Left ventricle myocardium inferior (tissue), 1 donor: ENCODE measurements at regions not wholly inside any gene's neighbourhood (a gene's known extent, or its start where the extent isn't known, plus 50 kb on each side); places are given as distances from the start of the nearest gene placed in this dataset.

Experiments used
- DNase-seq: peaks from one replicate; pipeline ENCODE4 v3.0.0-alpha.2; 2020
- H3K27ac ChIP-seq: fragments of 200-600 bp; replicated peaks from 2 replicates; pipeline ENCODE4 v1.8.0; 2021
- H3K27me3 ChIP-seq: fragments of 200-600 bp; 2 replicates; pipeline ENCODE4 v1.8.0; 2021; ENCODE audit warnings: low read depth
- H3K36me3 ChIP-seq: fragments of 200-600 bp; 2 replicates; pipeline ENCODE4 v1.8.0; 2021
- H3K4me1 ChIP-seq: fragments of 200-600 bp; 2 replicates; pipeline ENCODE4 v1.8.0; 2021
- H3K4me3 ChIP-seq: fragments of 200-600 bp; 2 replicates; pipeline ENCODE4 v1.8.0; 2021; ENCODE audit warnings: mild to moderate bottlenecking, moderate library complexity
- H3K9me3 ChIP-seq: fragments of 200-600 bp; replicated peaks from 2 replicates; pipeline ENCODE4 v1.8.0; 2021
- intact Hi-C: fragments of 100-400 bp; cut with micrococcal nuclease; formaldehyde crosslinking; loops from one replicate; pipeline ENCODE4 v1.11.0; 2022
- TF ChIP-seq, protein P1 (sequence below): fragments of 200-600 bp; IDR thresholded peaks from 2 replicates; pipeline ENCODE4 v1.8.0; 2021; ENCODE audit warnings: antibody characterized with exemption, mild to moderate bottlenecking, borderline replicate concordance
- donor health status: DM: no; HTN: yes; CAD: no; lungs with severe emphysema.

- no peaks in the 10 kb centered on the region for H3K9me3 ChIP-seq
- no peaks in the 10 kb centered on the region for H3K36me3 ChIP-seq
- H3K4me1 ChIP-seq, result peaks cover 9% of the 10 kb centered on the region
- intact Hi-C loops, result no loop called here
- H3K27ac ChIP-seq, result no peak overlapping the region
- no peaks in the 10 kb centered on the region for H3K27me3 ChIP-seq
- TF ChIP-seq, protein P1, sequence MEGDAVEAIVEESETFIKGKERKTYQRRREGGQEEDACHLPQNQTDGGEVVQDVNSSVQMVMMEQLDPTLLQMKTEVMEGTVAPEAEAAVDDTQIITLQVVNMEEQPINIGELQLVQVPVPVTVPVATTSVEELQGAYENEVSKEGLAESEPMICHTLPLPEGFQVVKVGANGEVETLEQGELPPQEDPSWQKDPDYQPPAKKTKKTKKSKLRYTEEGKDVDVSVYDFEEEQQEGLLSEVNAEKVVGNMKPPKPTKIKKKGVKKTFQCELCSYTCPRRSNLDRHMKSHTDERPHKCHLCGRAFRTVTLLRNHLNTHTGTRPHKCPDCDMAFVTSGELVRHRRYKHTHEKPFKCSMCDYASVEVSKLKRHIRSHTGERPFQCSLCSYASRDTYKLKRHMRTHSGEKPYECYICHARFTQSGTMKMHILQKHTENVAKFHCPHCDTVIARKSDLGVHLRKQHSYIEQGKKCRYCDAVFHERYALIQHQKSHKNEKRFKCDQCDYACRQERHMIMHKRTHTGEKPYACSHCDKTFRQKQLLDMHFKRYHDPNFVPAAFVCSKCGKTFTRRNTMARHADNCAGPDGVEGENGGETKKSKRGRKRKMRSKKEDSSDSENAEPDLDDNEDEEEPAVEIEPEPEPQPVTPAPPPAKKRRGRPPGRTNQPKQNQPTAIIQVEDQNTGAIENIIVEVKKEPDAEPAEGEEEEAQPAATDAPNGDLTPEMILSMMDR, result no peak
- H3K4me3 ChIP-seq, result no peak overlapping the region
- DNase-seq, result no peak
These were observed 656.3 kb upstream of the CELF2 start for GRCh38 chr10:10361301-10361885.

DNA sequence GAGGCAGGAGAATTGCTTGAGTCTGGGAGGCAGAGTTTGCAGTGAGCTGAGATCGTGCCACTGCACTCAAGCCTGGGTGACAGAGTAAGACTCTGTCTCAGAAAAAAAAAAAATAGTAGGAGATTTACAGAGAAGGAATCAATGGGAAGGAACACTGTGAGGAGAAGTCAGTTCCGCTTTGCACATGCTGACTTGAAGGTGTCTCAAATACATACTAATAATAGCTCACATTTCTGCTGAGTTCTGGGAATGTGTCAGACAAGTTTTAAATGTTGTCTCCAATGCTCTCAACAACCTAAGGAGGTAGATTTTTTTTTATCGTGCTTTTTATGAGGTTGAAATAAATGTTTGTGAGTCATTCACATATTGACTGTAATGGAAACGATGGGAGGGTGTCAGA lies 654.9 kb upstream of the CELF2 start:
- no peaks in the 10 kb centered on the region for H3K27me3 ChIP-seq
- no peak overlapping the region for H3K27ac ChIP-seq
- intact Hi-C loops, result no loop called here
- no peaks in the 10 kb centered on the region for H3K36me3 ChIP-seq
- H3K9me3 ChIP-seq, result no peaks in the 10 kb centered on the region
- peaks cover 9% of the 10 kb centered on the region for H3K4me1 ChIP-seq
- TF ChIP-seq, protein P1, result no peak
- no peak overlapping the region for H3K4me3 ChIP-seq
- no peak for DNase-seq

DNA sequence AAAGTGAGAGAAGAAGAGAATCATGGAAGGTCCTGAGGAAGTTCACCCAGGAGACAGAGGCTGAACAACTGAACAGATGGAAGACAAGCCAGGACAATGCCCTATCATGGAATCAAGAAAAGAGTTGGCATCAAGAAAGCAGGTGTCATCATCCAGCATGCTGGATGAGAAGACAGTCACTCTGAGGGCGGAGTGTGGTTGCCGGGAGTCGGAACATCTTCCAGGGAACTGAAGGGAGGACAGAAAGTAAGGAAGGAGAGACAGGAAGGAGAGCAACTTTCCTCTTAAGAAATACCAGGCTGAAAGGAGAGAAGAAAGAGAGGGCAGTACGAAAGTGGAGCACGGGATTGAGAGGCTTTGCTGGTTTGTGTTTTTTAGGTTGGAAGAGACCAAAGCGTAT lies 654.5 kb upstream of the CELF2 start:
- intact Hi-C loops, result no loop called here
- Histone ChIP-seq H3K4me1 (peaks cover 9% of the 10 kb centered on the region), H3K4me3 (no peak overlapping the region), H3K36me3 (no peaks in the 10 kb centered on the region), H3K9me3 (no peaks in the 10 kb centered on the region), H3K27ac (no peak overlapping the region), H3K27me3 (no peaks in the 10 kb centered on the region)
- TF ChIP-seq, protein P1, result no peak
- no peak for DNase-seq

GRCh38 chr10:10364902-10365301 lies 652.8 kb upstream of the CELF2 start:
- H3K36me3 ChIP-seq, result no peaks in the 10 kb centered on the region
- H3K27me3 ChIP-seq, result no peaks in the 10 kb centered on the region
- TF ChIP-seq, protein P1, result no peak
- H3K27ac ChIP-seq, result no peak overlapping the region
- DNase-seq, result no peak
- H3K4me3 ChIP-seq, result no peak overlapping the region
- H3K9me3 ChIP-seq, result no peaks in the 10 kb centered on the region
- H3K4me1 ChIP-seq, result no peaks in the 10 kb centered on the region
- intact Hi-C loops, result no loop called here

DNA sequence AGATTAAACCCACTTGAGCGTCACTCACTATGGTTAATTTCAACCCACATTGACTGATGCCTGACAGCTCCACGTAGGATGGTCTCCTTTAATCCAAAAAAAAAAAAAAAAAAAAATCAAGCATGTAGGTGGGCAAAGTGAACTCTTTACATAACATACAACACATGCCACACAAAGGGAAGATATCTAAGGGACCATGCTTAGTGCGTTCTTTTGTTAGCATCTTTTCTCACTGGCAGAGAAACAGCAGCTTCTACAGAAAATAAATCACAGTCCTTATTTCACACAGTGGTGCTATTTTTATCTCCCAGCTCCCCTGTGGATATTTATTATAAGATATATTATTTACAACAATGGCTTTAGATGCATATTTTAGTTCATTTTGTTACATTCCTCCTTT lies 652.0 kb upstream of the CELF2 start:
- Histone ChIP-seq H3K4me1 (no peaks in the 10 kb centered on the region), H3K27me3 (no peaks in the 10 kb centered on the region), H3K27ac (no peak overlapping the region), H3K36me3 (no peaks in the 10 kb centered on the region), H3K4me3 (no peak overlapping the region), H3K9me3 (no peaks in the 10 kb centered on the region)
- intact Hi-C loops, result no loop called here
- no peak for DNase-seq
- TF ChIP-seq, protein P1, result no peak

DNA sequence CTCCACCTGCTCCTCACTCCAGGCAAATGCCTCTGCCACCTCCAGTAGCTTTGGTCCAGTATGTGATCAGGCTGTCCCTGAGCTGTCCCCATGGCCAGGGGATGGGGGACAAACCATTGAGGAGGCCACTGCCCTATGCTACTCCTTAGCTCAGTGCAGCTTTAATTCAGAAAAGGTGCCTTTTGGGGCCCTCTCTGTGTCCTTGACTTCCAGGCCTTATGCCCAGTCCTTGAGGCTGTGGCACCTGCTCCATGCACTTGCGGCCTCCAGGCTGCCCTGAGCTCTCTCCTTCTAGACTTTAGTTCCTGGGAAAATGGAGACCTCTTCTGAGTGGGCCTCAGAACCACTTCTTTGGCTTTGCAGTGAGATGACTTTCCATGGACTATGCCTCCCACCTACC lies 650.8 kb upstream of the CELF2 start:
- Histone ChIP-seq H3K4me1 (no peaks in the 10 kb centered on the region), H3K27me3 (no peaks in the 10 kb centered on the region), H3K27ac (no peak overlapping the region), H3K4me3 (no peak overlapping the region), H3K36me3 (no peaks in the 10 kb centered on the region), H3K9me3 (no peaks in the 10 kb centered on the region)
- intact Hi-C loops, result no loop called here
- TF ChIP-seq, protein P1, result no peak
- no peak for DNase-seq
